Stimulated activated CD8-positive, alpha-beta memory T cell treated with anti-CD3 and anti-CD28 coated beads, Interleukin-7, amount 100 ng/mL, for 4 hours (primary cell): ENCODE measurements at regions not wholly inside any gene's neighbourhood (a gene's known extent, or its start where the extent isn't known, plus 50 kb on each side); places are given as distances from the start of the nearest gene placed in this dataset.

Source experiments
- DNase-seq, 2 donors: peaks; one replicate each; pipeline ENCODE4 v3.0.0-alpha.2; 2020; ENCODE audit warnings: low read depth in 2 of 2

DNA sequence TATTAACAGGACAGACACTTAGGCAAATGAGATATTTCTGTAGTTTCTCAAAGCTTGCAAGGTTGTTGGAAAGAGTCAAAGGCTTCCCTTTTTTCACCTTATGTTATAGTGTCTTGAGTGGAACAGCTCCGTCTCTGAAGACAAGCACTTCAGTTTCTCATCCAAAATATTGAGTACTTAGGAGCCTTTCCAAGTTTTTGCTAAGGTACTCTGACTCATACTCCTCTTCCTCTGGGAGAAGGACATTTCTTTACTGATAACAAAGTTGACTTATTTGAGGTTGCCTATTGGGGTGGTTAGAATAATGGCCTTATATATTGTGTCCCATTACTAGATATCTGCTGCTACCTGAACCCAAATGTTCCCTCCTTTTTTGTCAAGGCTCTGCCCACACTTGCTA is 869.6 kb downstream of the MAT2B start:
- DNase-seq: no peak

- no peak for DNase-seq
Observed at GRCh38 chr5:164376843-164377242, 871.4 kb downstream of the MAT2B start.

DNA sequence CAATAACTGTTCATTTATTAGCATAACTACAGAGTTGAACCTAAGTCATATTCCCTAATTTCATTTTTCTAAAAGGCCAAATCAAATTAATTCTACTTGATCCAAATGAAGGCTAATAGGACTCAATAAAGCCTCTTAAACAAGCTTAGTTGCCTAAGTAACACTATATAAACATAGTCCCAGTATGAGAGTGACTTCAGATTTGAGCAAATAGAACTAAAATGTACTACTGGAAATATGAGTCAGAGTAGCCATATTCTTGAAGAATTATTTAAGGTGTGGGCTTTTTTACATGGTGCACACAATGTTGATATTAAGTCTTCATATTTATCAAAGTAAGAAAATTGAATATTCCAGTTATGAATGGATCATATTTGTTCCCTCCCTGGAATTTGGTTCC is 872.3 kb downstream of the MAT2B start:
- no peak for DNase-seq

GRCh38 chr5:164383662-164384061 is 878.2 kb downstream of the MAT2B start:
- no peak for DNase-seq

DNA sequence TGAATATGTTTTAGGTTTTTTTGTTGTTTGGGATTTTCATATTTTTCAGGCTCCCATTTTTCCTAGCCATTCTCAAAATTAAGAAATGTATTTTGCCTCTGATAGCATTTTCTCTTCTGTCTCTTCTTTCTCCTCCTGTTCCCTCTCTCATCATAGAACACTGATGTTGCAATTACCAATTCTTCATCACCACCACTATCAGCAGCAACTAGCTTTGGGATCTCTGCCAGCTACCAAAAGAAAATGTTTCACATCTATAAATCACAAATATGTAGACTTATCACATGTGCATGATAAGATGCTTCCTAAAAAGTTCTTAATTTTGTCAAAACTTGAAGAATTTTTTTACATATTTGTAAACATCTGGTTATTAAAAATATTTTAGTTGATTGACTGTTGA is 887.1 kb downstream of the MAT2B start:
- DNase-seq: no peak

GRCh38 chr5:164394686-164395194 is 889.3 kb downstream of the MAT2B start:
- DNase-seq: no peak

GRCh38 chr5:164412531-164412930 is 907.1 kb downstream of the MAT2B start:
- no peak for DNase-seq

DNA sequence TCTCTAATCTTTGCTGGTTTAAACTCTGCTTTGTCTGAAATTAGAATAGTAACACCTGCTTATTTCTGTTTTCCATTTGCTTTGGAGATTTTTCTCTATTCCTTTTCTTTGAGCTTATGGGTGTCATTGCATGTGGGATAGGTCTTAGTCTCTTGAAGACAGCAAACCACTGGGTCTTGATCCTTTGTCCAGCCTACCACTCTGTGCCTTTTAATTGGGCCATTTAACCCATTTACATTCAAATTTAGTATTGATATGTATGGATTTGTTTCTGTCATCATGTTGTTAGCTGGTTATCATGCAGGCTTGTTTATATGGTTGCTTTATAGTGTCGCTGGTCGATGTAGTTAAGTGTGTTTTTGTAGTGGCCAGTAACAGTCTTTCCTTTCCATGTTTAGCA is 914.7 kb downstream of the MAT2B start:
- DNase-seq: no peak

GRCh38 chr5:164422400-164422799 is 917.0 kb downstream of the MAT2B start:
- DNase-seq: no peak

DNA sequence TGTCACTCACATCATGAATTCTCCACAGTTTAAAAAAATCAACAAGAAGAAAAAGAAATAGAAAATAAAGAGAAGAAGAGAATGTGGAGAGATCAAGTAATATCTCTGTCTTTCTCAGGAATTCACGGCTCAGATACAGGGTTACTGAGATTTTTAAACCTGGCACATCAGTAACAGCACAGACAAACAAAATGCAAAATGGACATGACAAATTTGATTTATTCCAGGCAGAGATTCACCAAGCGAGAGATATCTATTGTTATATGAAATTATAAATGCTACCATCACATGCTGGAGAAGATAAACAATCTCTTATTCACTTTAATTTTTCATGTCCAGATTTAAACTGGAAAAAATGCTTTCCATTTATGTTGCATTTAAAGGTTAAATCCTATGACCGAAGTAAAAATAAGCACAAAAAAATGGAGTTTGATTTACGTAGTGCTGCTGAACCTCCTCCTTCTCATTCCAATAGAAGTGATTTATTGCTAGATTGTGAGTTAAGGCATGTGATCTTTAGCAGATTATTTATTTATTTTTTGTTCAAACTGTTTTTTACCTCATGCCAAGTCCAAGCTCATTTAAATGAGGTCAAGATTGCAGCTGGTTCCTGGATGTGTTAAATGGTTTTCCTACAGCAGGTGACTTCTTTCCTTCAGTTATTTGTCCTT is 926.4 kb downstream of the MAT2B start:
- no peak for DNase-seq

DNA sequence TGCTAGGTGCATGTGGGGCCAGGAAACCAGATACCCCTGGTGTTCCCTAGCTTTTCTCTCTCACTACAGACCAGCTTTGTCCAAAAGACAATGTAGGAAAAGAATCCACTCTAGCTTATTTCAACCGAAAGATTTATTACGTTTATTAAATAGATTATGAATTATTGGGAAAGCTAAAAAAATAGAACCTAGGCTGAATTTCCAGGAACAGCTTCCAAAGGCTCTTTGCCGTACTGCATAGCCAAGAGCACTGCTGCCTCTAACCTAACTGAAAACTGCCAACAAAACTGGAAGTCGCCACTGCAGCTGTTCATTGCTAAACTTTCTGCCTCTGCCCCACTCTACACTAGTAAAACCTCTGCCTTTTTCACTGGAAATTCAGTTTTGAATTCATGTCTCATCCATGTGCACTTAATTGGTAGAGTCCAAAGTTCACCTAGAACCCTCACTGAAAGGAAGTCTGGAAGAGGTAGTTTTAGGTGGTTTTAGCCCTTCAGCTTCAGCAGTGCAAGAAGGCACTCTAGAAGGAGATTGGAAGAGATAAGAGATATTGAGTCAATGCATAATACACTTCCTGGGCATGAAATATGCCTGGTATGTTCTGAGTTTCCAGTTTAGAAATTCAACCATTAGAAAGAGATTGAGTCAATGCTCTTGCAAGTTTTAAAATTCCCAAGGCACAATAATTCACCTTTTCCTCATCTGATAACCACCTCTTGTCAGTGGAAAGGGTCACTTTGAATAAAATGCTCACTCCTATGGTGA is 927.9 kb downstream of the MAT2B start:
- DNase-seq: no peak

GRCh38 chr5:164435576-164435975 is 930.2 kb downstream of the MAT2B start:
- no peak for DNase-seq

GRCh38 chr5:164439799-164440198 is 934.4 kb downstream of the MAT2B start:
- no peak for DNase-seq

- DNase-seq: no peak
Observed at GRCh38 chr5:164449460-164449859, 944.0 kb downstream of the MAT2B start.

GRCh38 chr5:164466033-164466432 is 960.6 kb downstream of the MAT2B start:
- DNase-seq: no peak

DNA sequence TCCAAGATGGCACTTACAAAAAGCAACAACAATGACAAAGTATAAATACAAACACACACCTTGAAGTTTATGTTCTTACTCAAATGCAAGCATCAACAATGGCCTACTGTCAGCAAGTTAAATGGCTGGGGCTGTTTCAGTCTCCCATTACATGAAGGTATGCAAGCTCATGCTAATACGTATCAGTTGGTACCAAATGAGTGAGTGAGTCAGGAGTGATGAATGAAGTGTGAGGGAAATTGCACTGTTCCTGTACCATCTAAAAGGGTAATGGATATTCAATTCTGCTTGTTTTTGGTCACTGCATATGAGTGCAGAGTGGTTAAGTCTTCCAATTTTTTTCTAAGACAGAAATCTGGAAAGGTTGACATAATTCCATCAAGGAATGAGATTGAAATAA is 964.9 kb downstream of the MAT2B start:
- DNase-seq: no peak

GRCh38 chr5:164472165-164472564 is 966.7 kb downstream of the MAT2B start:
- DNase-seq: no peak

GRCh38 chr5:164475339-164475977 is 970.0 kb downstream of the MAT2B start:
- no peak for DNase-seq

DNA sequence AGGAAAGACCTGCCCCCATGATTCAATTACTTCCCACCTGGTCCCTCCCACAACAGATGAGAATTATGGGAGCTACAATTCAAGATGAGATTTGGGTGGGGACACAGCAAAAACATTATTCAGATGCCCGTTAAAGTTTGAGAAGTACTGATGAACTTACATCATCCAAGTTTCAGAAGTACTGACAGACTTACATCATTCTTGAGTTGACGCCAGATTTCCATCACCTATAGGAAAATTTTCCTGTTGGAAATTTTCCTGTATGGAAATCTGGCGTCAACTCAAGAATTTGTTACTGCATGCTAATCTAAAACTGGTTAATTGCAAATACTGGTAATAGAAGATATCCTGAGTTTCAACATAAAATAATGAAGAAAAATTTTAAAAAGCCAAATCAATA is 975.9 kb downstream of the MAT2B start:
- DNase-seq: no peak

GRCh38 chr5:164482351-164482750 is 976.9 kb downstream of the MAT2B start:
- DNase-seq: no peak

DNA sequence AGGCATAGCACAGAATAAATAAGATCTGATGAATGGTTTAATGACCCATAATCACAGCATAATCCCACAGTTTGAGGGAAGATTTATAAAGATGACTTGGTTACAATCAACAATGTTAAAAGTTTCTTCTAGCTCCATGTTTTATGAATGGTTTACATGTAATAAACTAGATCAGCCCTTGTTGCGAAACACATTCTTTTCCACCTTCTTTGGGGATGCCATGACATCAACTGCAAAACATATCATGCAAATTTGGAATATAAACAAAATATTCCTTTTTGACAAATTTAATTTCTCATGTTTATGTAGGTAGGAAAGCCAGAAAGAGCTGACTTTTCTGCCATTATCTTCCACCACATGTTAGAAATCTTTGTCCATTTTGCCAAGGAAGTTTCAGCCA is 979.5 kb downstream of the MAT2B start:
- DNase-seq: no peak

- no peak for DNase-seq
Observed at GRCh38 chr5:164487939-164488338, 982.5 kb downstream of the MAT2B start.
